Astrocyte (in vitro differentiated cells and primary cell): ENCODE measurements at regions not wholly inside any gene's neighbourhood (a gene's known extent, or its start where the extent isn't known, plus 50 kb on each side); places are given as distances from the start of the nearest gene placed in this dataset.

Experiments
- CTCF ChIP-seq: IDR thresholded peaks from 2 replicates; pipeline ENCODE4 v1.5.1; 2011; ENCODE audit warnings: low read depth, mild to moderate bottlenecking, inconsistent platforms, low read length, moderate library complexity; ENCODE audit not compliant: insufficient read depth
- EZH2 ChIP-seq: IDR thresholded peaks from 2 replicates; pipeline ENCODE4 v1.6.1; 2012; ENCODE audit warnings: mild to moderate bottlenecking, low read length, inconsistent platforms; ENCODE audit not compliant: insufficient read depth

DNA sequence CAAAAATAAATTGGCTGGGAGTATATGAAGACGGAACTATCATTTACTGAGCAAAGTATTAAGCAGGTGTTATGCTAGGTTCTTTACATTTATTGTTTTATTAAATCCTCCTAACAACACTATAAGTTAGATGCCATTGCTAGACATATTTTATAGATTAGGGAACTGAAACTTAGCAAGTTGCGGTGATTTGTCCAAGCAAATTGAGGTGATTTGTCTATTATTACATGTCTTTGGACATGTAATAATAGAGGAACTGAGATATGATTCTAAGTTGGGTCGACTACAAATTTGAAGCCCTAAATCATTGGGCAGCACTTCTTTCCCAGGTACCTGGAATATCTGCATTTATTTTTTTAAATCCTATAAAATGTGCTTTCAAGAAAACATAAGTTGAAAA, 429.9 kb downstream of the GABRG2 start:
- TF ChIP-seq CTCF, result no peak
- TF ChIP-seq EZH2, result no peak
